Activated B cell treated with CpG ODN at 0.5 μM for 24 hours (primary cell): ENCODE measurements at regions not wholly inside any gene's neighbourhood (a gene's known extent, or its start where the extent isn't known, plus 50 kb on each side); places are given as distances from the start of the nearest gene placed in this dataset.

Experiments
- ATAC-seq: fragments of 200-7000 bp; cut with Tn5 transposase; one replicate; pipeline ENCODE4 v1.10.0; 2021; ENCODE audit warnings: low read depth, mild to moderate bottlenecking, moderate library complexity
- CTCF ChIA-PET: fragments of 350-600 bp; sonication (Branson Sonifier 250); formaldehyde crosslinking; loops from one replicate; lab custom pipeline; 2021; ENCODE audit warnings: antibody characterized with exemption; lab: Charles Lee
- POLR2A ChIA-PET: fragments of 350-600 bp; sonication (Branson Sonifier 250); formaldehyde crosslinking; loops from one replicate; lab custom pipeline; 2021; ENCODE audit warnings: antibody characterized with exemption; lab: Charles Lee
- DNase-seq: peaks from one replicate; pipeline ENCODE4 v3.0.0; 2022
- H3K27ac Mint-ChIP-seq: one replicate; pipeline ENCODE4 v1.8.0; 2020; ENCODE audit warnings: mixed read lengths
- H3K27me3 Mint-ChIP-seq: one replicate; pipeline ENCODE4 v1.8.0; 2021; ENCODE audit warnings: mixed read lengths
- H3K36me3 Mint-ChIP-seq: one replicate; pipeline ENCODE4 v1.8.0; 2021; ENCODE audit warnings: low read depth, mixed read lengths
- H3K4me1 Mint-ChIP-seq: one replicate; pipeline ENCODE4 v1.8.0; 2021; ENCODE audit warnings: mixed read lengths
- H3K4me3 Mint-ChIP-seq: one replicate; pipeline ENCODE4 v1.8.0; 2020; ENCODE audit warnings: mild to moderate bottlenecking, mixed read lengths
- H3K9me3 Mint-ChIP-seq: one replicate; pipeline ENCODE4 v1.8.0; 2020; ENCODE audit warnings: mixed read lengths
- intact Hi-C: fragments of 100-400 bp; cut with micrococcal nuclease; formaldehyde crosslinking; loops from one replicate; pipeline ENCODE4 v1.15.1; 2024
- TF ChIP-seq, protein P1 (sequence below): fragments of 200-600 bp; IDR thresholded peaks from one replicate; pipeline ENCODE4 v1.8.0; 2022; ENCODE audit warnings: antibody characterized with exemption, mild to moderate bottlenecking

DNA sequence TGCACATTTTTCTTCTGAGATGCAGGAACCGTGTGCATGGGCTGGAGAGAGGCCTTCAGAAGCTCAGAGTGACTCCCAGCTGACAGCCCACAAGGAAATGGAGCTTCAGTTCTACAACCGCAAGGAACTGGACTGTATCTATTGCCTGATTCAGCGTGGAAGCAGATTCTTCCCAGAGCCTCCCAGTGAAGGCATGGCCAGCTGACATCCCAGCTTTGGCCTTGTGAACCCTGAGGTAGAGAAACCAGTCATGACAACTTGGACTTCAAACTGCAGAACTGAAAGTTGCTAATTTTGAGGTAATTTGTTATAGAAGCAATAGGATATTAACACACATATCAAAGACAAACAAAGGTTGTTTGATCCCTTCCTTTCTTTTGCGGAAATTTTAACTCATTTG is 94.3 kb upstream of the NOX3 start:
- ATAC-seq (no peak), DNase-seq (no peak)
- POLR2A ChIA-PET = no interaction called here
- Mint-ChIP-seq H3K9me3 (no peaks in the 10 kb centered on the region), H3K4me1 (no peaks in the 10 kb centered on the region), H3K4me3 (no peak overlapping the region), H3K36me3 (no peaks in the 10 kb centered on the region), H3K27me3 (peaks cover 4% of the 10 kb centered on the region), H3K27ac (no peak overlapping the region)
- CTCF ChIA-PET = no interaction called here
- intact Hi-C loops = no loop called here
- TF ChIP-seq, protein P1, sequence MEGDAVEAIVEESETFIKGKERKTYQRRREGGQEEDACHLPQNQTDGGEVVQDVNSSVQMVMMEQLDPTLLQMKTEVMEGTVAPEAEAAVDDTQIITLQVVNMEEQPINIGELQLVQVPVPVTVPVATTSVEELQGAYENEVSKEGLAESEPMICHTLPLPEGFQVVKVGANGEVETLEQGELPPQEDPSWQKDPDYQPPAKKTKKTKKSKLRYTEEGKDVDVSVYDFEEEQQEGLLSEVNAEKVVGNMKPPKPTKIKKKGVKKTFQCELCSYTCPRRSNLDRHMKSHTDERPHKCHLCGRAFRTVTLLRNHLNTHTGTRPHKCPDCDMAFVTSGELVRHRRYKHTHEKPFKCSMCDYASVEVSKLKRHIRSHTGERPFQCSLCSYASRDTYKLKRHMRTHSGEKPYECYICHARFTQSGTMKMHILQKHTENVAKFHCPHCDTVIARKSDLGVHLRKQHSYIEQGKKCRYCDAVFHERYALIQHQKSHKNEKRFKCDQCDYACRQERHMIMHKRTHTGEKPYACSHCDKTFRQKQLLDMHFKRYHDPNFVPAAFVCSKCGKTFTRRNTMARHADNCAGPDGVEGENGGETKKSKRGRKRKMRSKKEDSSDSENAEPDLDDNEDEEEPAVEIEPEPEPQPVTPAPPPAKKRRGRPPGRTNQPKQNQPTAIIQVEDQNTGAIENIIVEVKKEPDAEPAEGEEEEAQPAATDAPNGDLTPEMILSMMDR = no peak

DNA sequence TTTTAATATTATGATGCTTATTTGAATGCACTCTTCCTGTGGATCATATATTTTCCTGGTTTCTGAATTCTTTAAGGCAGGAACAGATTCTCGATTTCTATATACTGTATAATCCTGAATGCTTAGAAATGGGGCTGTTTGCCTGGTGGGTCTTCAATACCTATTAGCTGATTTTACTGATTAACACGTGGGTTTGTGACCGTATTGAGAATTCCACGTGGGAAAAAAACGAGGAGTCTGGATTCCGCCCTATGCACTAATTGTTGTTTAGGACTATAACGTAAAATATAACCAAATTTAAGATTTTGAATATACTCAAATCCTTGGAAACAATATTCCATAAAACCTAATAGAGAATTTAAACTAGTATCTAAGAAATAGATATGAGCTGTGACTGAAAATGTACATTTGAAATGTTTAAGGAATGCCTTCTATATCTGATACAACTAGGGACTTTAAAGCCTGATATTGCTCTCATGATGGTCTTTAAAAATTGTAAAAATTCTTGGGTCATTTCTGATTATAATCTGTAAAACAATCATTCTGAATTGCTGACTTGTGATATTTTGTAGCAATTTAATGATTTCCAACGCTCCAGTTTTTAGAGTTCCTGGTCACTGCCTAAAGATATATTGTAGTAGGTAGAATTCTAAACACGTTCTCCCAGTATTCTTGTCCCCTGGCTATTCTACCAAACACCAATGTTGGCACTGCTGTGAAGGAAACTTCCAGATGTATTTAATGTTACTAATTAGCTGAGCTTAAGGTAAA is 93.6 kb upstream of the NOX3 start:
- no peak overlapping the region for H3K4me3 Mint-ChIP-seq
- no peaks in the 10 kb centered on the region for H3K4me1 Mint-ChIP-seq
- ChIA-PET POLR2A (no interaction called here), CTCF (no interaction called here)
- no peak for ATAC-seq
- intact Hi-C loops = no loop called here
- H3K27ac Mint-ChIP-seq = no peak overlapping the region
- H3K27me3 Mint-ChIP-seq = peaks cover 4% of the 10 kb centered on the region
- TF ChIP-seq, protein P1 = no peak
- no peaks in the 10 kb centered on the region for H3K9me3 Mint-ChIP-seq
- DNase-seq = no peak
- no peaks in the 10 kb centered on the region for H3K36me3 Mint-ChIP-seq

DNA sequence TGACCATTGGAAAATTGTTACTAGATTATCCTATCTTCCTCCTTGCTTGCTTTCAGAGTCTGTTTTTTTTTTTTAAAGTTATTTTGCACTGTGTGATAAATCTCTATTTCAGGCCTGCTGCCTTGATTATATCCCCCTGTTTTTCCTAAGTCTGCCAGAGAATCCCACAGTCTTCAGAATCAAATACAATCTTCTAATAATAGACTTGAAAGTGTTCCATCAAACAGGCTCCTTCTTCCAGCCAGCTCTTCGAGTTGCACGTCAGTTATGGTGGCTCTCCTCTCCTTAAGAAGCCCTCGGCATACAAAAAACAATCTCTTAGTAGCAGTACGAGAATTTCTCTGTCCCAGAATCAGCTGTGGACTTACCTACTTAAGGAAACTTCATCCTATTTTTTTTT is 92.9 kb upstream of the NOX3 start:
- H3K36me3 Mint-ChIP-seq = no peaks in the 10 kb centered on the region
- ATAC-seq (no peak), DNase-seq (no peak)
- intact Hi-C loops = no loop called here
- CTCF ChIA-PET = no interaction called here
- TF ChIP-seq, protein P1 = no peak
- no peaks in the 10 kb centered on the region for H3K9me3 Mint-ChIP-seq
- no peak overlapping the region for H3K27ac Mint-ChIP-seq
- H3K27me3 Mint-ChIP-seq = peaks cover 3% of the 10 kb centered on the region
- no peak overlapping the region for H3K4me3 Mint-ChIP-seq
- no peaks in the 10 kb centered on the region for H3K4me1 Mint-ChIP-seq
- POLR2A ChIA-PET = no interaction called here

DNA sequence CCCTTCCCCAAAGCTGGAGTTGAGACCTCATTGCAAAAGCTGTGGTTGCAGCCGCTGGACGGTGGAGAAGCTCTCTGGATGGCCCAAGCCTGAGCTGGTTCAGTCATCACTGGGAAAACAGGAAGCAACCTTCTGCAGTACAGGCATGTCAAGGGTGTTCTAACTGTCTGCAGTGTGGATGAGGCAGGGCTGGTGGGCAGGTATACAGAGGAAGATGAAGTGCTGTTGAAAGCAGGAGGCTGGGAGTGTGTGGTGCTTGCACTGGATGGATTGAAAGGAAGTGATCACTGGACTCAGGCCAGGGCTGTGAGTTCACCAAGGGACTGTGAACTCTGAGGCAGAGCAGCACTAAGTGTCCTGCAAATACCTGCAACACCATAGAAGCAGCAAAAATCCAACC is 89.0 kb upstream of the NOX3 start:
- Mint-ChIP-seq H3K4me3 (no peak overlapping the region), H3K9me3 (no peaks in the 10 kb centered on the region), H3K27ac (no peak overlapping the region), H3K36me3 (no peaks in the 10 kb centered on the region), H3K4me1 (no peaks in the 10 kb centered on the region), H3K27me3 (peaks cover 4% of the 10 kb centered on the region)
- TF ChIP-seq, protein P1 = no peak
- DNase-seq (no peak), ATAC-seq (no peak)
- CTCF ChIA-PET = no interaction called here
- intact Hi-C loops = no loop called here
- POLR2A ChIA-PET = no interaction called here

DNA sequence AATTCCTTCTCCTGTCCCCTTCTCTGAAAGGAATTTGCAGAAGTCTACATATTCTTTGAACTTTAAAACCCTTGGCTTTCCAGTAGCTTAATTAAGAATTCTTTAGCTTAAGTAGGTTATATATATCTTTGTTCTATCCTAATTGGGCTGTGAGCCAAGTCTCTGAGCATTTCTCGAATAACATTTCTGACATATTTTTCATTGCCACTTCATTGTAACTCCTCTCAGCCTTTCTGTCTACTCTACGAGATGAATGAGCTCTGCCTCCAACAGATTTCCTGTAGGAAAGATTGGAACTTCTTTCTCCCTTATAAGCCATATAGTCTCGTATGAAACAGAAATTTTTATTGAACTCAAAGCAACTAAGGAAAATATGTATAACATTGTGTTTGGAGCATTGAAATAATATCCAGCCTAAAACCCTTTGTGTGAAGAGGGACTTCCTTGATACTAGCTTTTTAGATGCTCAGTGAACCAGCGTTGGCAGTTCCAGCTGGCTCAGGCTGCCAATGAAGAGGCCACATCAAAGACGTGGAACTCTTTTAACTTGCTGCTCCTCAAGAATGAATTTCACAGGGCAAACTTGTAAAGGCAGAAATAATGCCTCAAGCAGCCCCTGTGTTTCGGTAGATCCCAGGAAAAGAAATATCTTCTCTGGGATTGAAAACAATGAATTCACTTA is 87.7 kb upstream of the NOX3 start:
- no peaks in the 10 kb centered on the region for H3K4me1 Mint-ChIP-seq
- CTCF ChIA-PET = no interaction called here

More for the DNA sequence above, 87.7 kb upstream of the NOX3 start:
- Mint-ChIP-seq H3K4me3 (no peak overlapping the region), H3K27me3 (peaks cover 4% of the 10 kb centered on the region), H3K9me3 (no peaks in the 10 kb centered on the region), H3K36me3 (no peaks in the 10 kb centered on the region), H3K27ac (no peak overlapping the region)
- TF ChIP-seq, protein P1 = no peak
- POLR2A ChIA-PET = no interaction called here
- ATAC-seq (no peak), DNase-seq (no peak)
- intact Hi-C loops = no loop called here
